AG09309 (cell line): ENCODE measurements at regions not wholly inside any gene's neighbourhood (a gene's known extent, or its start where the extent isn't known, plus 50 kb on each side); places are given as distances from the start of the nearest gene placed in this dataset.

Experiments used
- DNase-seq: peaks from one replicate; pipeline ENCODE4 v3.0.0-alpha.2; 2010; ENCODE audit warnings: low read depth
- H3K4me3 ChIP-seq: 2 replicates; pipeline ENCODE4 v1.5.1; 2011; ENCODE audit warnings: mild to moderate bottlenecking, low read depth, low read length, moderate library complexity; ENCODE audit not compliant: control insufficient read depth
- TF ChIP-seq, protein P1 (sequence below): IDR thresholded peaks from 2 replicates; pipeline ENCODE4 v1.5.1; 2011; ENCODE audit warnings: mild to moderate bottlenecking, low read depth, low read length, inconsistent platforms; ENCODE audit not compliant: insufficient read depth, control insufficient read depth; ENCODE audit errors: missing control alignments

- no peak overlapping the region for H3K4me3 ChIP-seq
- DNase-seq: no peak
- TF ChIP-seq, protein P1, sequence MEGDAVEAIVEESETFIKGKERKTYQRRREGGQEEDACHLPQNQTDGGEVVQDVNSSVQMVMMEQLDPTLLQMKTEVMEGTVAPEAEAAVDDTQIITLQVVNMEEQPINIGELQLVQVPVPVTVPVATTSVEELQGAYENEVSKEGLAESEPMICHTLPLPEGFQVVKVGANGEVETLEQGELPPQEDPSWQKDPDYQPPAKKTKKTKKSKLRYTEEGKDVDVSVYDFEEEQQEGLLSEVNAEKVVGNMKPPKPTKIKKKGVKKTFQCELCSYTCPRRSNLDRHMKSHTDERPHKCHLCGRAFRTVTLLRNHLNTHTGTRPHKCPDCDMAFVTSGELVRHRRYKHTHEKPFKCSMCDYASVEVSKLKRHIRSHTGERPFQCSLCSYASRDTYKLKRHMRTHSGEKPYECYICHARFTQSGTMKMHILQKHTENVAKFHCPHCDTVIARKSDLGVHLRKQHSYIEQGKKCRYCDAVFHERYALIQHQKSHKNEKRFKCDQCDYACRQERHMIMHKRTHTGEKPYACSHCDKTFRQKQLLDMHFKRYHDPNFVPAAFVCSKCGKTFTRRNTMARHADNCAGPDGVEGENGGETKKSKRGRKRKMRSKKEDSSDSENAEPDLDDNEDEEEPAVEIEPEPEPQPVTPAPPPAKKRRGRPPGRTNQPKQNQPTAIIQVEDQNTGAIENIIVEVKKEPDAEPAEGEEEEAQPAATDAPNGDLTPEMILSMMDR: no peak
These were observed 745.4 kb downstream of the TLR4 start for GRCh38 chr9:118449554-118449953.

DNA sequence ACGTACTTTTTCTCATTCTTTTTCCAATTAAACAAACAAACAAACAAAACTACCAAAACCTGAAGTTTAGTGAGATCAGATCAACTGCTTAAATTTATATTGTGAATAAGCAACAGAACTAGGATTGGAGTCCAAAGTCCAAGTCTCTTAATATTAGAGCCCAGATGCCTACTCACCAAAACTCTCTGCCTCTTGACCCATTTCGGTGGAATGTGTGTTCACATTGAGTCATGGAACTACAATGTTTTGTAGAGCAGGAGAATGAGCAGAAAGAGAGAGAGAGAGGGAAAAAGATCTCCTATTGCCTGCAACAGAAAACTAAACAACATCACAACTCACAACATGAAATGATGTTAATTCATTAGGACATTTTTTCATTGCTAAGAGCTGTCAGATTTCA, 751.1 kb downstream of the TLR4 start:
- TF ChIP-seq, protein P1: no peak
- DNase-seq: no peak

DNA sequence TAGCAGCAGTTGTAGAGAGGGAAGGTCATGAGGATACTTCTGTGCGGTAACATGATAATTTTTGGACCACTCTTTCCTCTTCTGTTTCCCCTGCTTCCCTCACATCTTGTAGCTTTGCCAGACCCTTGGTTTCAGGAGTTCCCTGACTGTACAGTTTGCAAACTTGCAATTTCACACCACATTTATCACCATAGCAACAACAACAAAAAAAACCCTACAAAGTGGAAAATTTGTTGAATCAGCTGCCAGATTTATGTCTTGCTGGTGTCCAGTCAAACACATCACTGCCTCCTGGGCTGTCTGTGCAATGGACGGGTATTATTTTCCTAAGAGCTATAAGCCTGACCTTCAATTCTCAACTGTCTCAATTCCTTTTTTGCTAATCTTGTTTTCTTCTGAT, 751.6 kb downstream of the TLR4 start:
- DNase-seq: no peak
- TF ChIP-seq, protein P1: no peak
- no peak overlapping the region for H3K4me3 ChIP-seq

More for the DNA sequence above, 751.1 kb downstream of the TLR4 start:
- no peak overlapping the region for H3K4me3 ChIP-seq

DNA sequence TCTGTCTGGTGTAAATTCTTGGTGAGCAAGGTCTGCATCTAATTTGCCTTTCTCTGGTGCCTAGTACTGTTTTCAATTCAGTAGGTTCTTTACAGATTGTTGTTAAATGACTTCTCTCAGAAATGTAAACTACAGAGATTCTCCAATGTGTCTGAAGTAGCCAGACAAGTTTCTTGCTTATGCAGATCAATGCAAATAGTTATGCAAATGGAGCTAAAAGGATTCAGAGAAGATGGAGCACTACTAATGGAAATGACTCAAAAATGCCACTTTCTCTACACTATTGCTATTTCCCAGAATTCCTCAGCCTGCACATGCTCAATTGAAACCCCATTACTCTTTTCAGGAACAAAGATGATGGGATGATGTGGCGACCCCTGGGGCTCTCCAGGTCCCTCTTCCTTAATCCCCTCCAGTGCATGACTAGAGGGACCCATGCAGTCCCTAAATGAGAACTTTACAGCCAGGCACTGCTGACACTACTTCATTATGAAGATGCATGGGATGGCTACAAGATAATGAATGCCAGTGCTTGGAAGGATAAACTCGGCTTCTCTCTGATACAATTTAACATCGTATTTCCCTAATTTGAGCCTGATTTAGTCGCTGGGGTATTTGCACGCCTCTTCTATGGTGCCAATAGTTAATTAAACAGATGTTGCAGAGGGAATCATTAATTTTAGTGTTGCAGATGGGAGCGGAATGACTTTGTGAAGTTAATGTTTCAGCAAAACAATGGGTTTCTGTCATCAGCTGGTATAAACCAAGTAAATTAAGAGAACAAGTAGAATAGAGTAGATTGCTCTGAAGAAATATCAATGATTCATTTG, 753.2 kb downstream of the TLR4 start:
- no peak for DNase-seq
- TF ChIP-seq, protein P1: no peak
- H3K4me3 ChIP-seq: no peak overlapping the region

DNA sequence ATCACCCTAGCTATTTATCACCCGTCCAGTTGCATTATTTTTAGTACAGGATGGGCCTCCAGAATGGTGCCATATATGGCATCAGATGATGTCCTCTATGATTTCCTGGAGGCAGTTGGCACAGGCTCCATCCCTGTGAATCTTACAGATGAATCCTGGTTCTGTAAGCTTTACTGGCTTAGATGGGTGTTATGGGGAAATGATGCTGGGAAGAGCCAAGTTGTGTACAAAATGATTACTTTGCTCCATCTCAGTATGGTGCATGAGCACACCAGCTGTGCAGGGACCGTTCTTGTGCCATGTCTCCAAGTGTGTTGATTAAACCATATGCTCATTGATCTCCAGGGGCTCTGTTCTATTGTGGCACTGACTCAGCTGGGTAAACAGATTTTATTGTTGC, 755.7 kb downstream of the TLR4 start:
- TF ChIP-seq, protein P1: no peak
- DNase-seq: no peak
- H3K4me3 ChIP-seq: no peak overlapping the region

- no peak overlapping the region for H3K4me3 ChIP-seq
- TF ChIP-seq, protein P1: no peak
- DNase-seq: no peak
These were observed 759.2 kb downstream of the TLR4 start for GRCh38 chr9:118463419-118463818.
